ENCODE measurements at regions not wholly inside any gene's neighbourhood (a gene's known extent, or its start where the extent isn't known, plus 50 kb on each side); places are given as distances from the start of the nearest gene placed in this dataset.

DNA sequence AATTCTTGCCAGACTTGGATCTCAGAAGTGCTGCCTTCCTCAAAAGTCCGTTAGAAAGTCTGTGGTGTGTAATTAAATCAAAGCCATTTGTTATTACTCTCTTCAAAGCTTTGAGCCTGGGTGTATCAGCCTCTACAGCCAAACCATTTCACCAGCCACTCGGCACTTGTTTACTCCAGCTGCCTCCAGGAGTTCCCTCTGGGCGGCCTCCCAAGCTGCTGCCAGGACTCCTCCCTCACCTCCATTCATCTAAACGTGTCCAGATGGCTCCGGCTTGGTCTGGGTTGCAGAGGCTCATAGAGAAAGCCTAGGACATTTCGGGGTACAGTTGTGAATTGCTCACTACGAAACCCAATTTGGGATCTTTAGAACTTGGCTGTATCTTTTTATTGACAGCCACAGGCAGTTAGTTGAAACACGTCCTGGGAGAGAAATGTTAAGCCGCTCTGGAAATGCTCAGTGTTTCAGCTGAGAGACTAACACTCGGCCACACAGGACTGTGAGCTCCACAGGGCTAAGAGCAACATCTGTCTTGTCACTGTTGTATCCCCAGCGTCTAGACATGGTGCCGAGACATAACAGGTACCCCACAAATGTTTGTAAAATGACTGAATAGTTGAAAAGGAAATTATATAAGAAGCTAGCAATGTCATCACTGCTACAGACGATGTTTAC lies 116.9 kb upstream of the NGF start:
- H3K79me2 ChIP-seq (ENCODE audit: insufficient read depth, low read length) = no peaks in the 10 kb centered on the region
- no TSS peak for BruUV-seq (replicated peaks)
- no peaks in the 10 kb centered on the region; a peak in 1 of 5 replicates for H3K27me3 ChIP-seq (ENCODE audit: control insufficient read depth in 1 of 2, insufficient read depth in 2 of 2, low read length in 2 of 2)
- H3K9ac ChIP-seq (ENCODE audit: insufficient read depth, low read depth, low read length) = no peak overlapping the region
- DNase-seq (ENCODE audit: low spot score) = no peak
- TF ChIP-seq ZNF24 (IDR thresholded peaks at IDR 0.05) = no peak
- TF ChIP-seq CC2D1A (CRISPR knock-in tag; IDR thresholded peaks at IDR 0.05) = no peak
- no peak for TF ChIP-seq ZNF431 (CRISPR knock-in tag; IDR thresholded peaks at IDR 0.05; ENCODE audit: borderline replicate concordance, low read depth)
- TF ChIP-seq TFDP1 (CRISPR knock-in tag; IDR thresholded peaks at IDR 0.05; ENCODE audit: borderline replicate concordance) = no peak
- TF ChIP-seq SMARCE1 (IDR thresholded peaks at IDR 0.05; ENCODE audit: borderline replicate concordance) = no peak
- no peak for TF ChIP-seq GZF1 (CRISPR knock-in tag; IDR thresholded peaks at IDR 0.05)
- no peak for TF ChIP-seq ZNF256 (CRISPR knock-in tag; conservative IDR thresholded peaks at IDR 0.05)
- TF ChIP-seq SAFB2 (CRISPR knock-in tag; IDR thresholded peaks at IDR 0.05; ENCODE audit: borderline replicate concordance, low read depth) = no peak
- no peak for TF ChIP-seq TARDBP (CRISPR knock-in tag; IDR thresholded peaks at IDR 0.05)
- TF ChIP-seq NFRKB (IDR thresholded peaks at IDR 0.05) = no peak
- TF ChIP-seq ZNF616 (CRISPR knock-in tag; IDR thresholded peaks at IDR 0.05; ENCODE audit: low read depth) = no peak
- H3K4me2 ChIP-seq (ENCODE audit: low read depth, low read length) = no peak overlapping the region
- no peak overlapping the region for H3K4me3 ChIP-seq (replicated peaks in 1 of 3; ENCODE audit: insufficient read depth in 1 of 3, low read depth in 2 of 3, low read length in 3 of 3)
- H3K36me3 ChIP-seq (replicated peaks in 1 of 2; ENCODE audit: control insufficient read depth in 1 of 2, insufficient read depth in 2 of 2, low read length in 2 of 2) = no peaks in the 10 kb centered on the region
- H2AFZ ChIP-seq (ENCODE audit: low read length) = no peak overlapping the region
- H4K20me1 ChIP-seq (ENCODE audit: insufficient read depth, low read length) = no peaks in the 10 kb centered on the region
- no peaks in the 10 kb centered on the region for H3K9me3 ChIP-seq (ENCODE audit: low read length)
- no peaks in the 10 kb centered on the region for H3K4me1 ChIP-seq (ENCODE audit: insufficient read depth, low read length)
- no peak for ATAC-seq
- in situ Hi-C loops (cut with HindIII; ENCODE audit: extremely low pct_ligation_motif_present, low pct_unique_long_range_greater_than_20kb) = no loop called here
- intact Hi-C loops (cut with micrococcal nuclease; ENCODE audit: unreplicated experiment) = no loop called here
- CTCF ChIA-PET (ENCODE audit: low intra/inter-chr PET ratio, low total read pairs) = no interaction called here
- no peak for FAIRE-seq
- no peak overlapping the region for H3K27ac ChIP-seq (ENCODE audit: extremely low read length, insufficient read depth, low read length)
- WGBS (ENCODE audit: low lambda C conversion rate) = 26% methylated on average over 13 of the region's 13 CpGs
- POLR2A ChIA-PET = no interaction called here

Measured in HepG2 (cell line).